Liver (tissue), 3 donors: ENCODE measurements at regions not wholly inside any gene's neighbourhood (a gene's known extent, or its start where the extent isn't known, plus 50 kb on each side); places are given as distances from the start of the nearest gene placed in this dataset.

Source experiments
- JUND ChIP-seq, 2 donors: IDR thresholded peaks; 2 replicates each; pipeline ENCODE4 v1.6.1; 2016; ENCODE audit warnings: antibody characterized with exemption in 2 of 2
- RXRA ChIP-seq, 2 donors: IDR thresholded peaks; 2 replicates each; pipeline ENCODE4 v1.6.1; 2017 to 2018; ENCODE audit warnings: antibody characterized with exemption in 2 of 2, mild to moderate bottlenecking in 1 of 2
- YY1 ChIP-seq: IDR thresholded peaks from 2 replicates; pipeline ENCODE4 v1.6.1; 2016; ENCODE audit warnings: antibody characterized with exemption, mild to moderate bottlenecking
- TF ChIP-seq, protein P1 (sequence below): fragments of 150-350 bp; IDR thresholded peaks from 2 replicates; pipeline ENCODE4 v1.5.1; 2017; ENCODE audit warnings: improper control_type of control experiment, low read depth, low read length; ENCODE audit not compliant: missing input control
- donor health status: healthy.
- donor health status: healthy.

DNA sequence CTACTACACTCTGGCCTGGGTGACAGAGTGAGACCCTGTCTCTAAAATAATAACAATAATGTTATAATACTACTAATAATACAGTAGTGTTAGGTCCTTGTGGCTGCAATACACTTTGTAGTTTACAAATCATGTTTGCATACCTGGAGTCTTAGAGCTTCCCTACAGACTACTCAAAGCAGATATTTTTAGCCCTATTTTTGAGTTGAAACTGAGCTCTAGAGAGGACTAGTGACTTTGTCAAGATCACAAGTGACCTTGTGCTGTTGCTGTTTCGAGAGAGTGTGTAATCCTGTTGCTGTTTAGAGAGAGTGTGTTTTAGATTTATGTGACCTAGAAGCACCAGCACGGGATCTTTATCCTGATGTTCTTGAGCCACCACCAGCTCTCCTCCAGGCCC lies 105.3 kb upstream of the RNU6-1 start:
- TF ChIP-seq RXRA (IDR thresholded peaks at IDR 0.05) = no peak
- TF ChIP-seq, protein P1, sequence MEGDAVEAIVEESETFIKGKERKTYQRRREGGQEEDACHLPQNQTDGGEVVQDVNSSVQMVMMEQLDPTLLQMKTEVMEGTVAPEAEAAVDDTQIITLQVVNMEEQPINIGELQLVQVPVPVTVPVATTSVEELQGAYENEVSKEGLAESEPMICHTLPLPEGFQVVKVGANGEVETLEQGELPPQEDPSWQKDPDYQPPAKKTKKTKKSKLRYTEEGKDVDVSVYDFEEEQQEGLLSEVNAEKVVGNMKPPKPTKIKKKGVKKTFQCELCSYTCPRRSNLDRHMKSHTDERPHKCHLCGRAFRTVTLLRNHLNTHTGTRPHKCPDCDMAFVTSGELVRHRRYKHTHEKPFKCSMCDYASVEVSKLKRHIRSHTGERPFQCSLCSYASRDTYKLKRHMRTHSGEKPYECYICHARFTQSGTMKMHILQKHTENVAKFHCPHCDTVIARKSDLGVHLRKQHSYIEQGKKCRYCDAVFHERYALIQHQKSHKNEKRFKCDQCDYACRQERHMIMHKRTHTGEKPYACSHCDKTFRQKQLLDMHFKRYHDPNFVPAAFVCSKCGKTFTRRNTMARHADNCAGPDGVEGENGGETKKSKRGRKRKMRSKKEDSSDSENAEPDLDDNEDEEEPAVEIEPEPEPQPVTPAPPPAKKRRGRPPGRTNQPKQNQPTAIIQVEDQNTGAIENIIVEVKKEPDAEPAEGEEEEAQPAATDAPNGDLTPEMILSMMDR = no peak
- TF ChIP-seq YY1 = no peak
- TF ChIP-seq JUND (IDR thresholded peaks at IDR 0.05) = no peak
